Tibial nerve (tissue), 4 donors: ENCODE measurements at regions not wholly inside any gene's neighbourhood (a gene's known extent, or its start where the extent isn't known, plus 50 kb on each side); places are given as distances from the start of the nearest gene placed in this dataset.
"Not testable (repeated sequence)": the region's sequence is repeated elsewhere in the genome, so short reads cannot be mapped to it uniquely, and the experiment has no call there.

Experiments
- DNase-seq, 2 donors: peaks; one replicate each; pipeline ENCODE4 v3.0.0-alpha.2; 2019; ENCODE audit warnings: low spot score in 2 of 2
- H3K27ac ChIP-seq, 4 donors: fragments of 200-600 bp; sonication (generic) in 3 of 4; one replicate each; pipeline ENCODE4 v1.5.1; 2017 to 2019; ENCODE audit warnings: mild to moderate bottlenecking in 1 of 4
- H3K27me3 ChIP-seq, 2 donors: fragments of 200-600 bp; sonication (generic) in 1 of 2; one replicate each; pipeline versions ENCODE4 v1.5.1 to v1.6.0; 2017 to 2019
- H3K36me3 ChIP-seq, 3 donors: fragments of 200-600 bp; sonication (generic); one replicate each; pipeline ENCODE4 v1.5.1; 2018 to 2019
- H3K4me1 ChIP-seq, 4 donors: fragments of 200-600 bp; sonication (generic) in 3 of 4; one replicate each; pipeline ENCODE4 v1.5.1; 2017 to 2019
- H3K4me3 ChIP-seq, 4 donors: fragments of 200-600 bp; sonication (generic) in 3 of 4; one replicate each; pipeline ENCODE4 v1.5.1; 2017 to 2019; ENCODE audit warnings: mild to moderate bottlenecking in 1 of 4, moderate library complexity in 1 of 4
- H3K9me3 ChIP-seq, 4 donors: fragments of 200-600 bp; sonication (generic) in 3 of 4; one replicate each; pipeline ENCODE4 v1.5.1; 2017 to 2019
- CTCF ChIP-seq, 5 experiments: fragments of 200-600 bp in 3 of 5; fragments of 450-650 bp in 2 of 5; sonication (generic) in 3 of 5; IDR thresholded peaks; one replicate each; pipeline ENCODE4 v1.5.1; 2016 to 2019; ENCODE audit warnings: antibody characterized with exemption in 5 of 5, mild to moderate bottlenecking in 3 of 5, moderate library complexity in 2 of 5
- EP300 ChIP-seq, 2 donors: sonication (generic); formaldehyde crosslinking; IDR thresholded peaks; one replicate each; pipeline ENCODE4 v1.6.1; 2017; ENCODE audit warnings: antibody characterized with exemption in 2 of 2, mild to moderate bottlenecking in 1 of 2
- POLR2A ChIP-seq, 2 donors: fragments of 450-650 bp; IDR thresholded peaks; one replicate each; pipeline ENCODE4 v1.6.1; 2017; ENCODE audit warnings: antibody characterized with exemption in 2 of 2, mild to moderate bottlenecking in 2 of 2, moderate library complexity in 2 of 2
- WGBS, 2 donors: methylation state at CpG; one replicate each; pipeline ENCODE4 v1.1.5; 2018; 5-methylcytosine and 5-hydroxymethylcytosine counted together

GRCh38 chr15:62906627-62907026, 135.9 kb upstream of the TPM1 start:
- H3K4me1 ChIP-seq: no peaks in the 10 kb centered on the region
- 78 to 91% methylated on average over 6 of the region's 6 CpGs for WGBS, 2 donors
- no peaks in the 10 kb centered on the region for H3K9me3 ChIP-seq
- TF ChIP-seq EP300 (IDR thresholded peaks at IDR 0.05): no peak
- TF ChIP-seq CTCF (IDR thresholded peaks at IDR 0.05): no peak
- TF ChIP-seq POLR2A (IDR thresholded peaks at IDR 0.05): no peak
- H3K4me3 ChIP-seq: no peak overlapping the region
- no peak overlapping the region for H3K27ac ChIP-seq
- H3K27me3 ChIP-seq: no peaks in the 10 kb centered on the region
- no peak for DNase-seq
- H3K36me3 ChIP-seq: no peaks in the 10 kb centered on the region

GRCh38 chr15:62907275-62907674, 135.3 kb upstream of the TPM1 start:
- Histone ChIP-seq H3K9me3 (no peaks in the 10 kb centered on the region), H3K27ac (no peak overlapping the region)
- 91 to 94% methylated on average over 7 to 8 of the region's 8 CpGs for WGBS, 2 donors

GRCh38 chr15:62908341-62908740, 134.2 kb upstream of the TPM1 start:
- H3K27ac ChIP-seq: not testable (repeated sequence)
- WGBS, 2 donors: 86 to 93% methylated on average over 5 of the region's 5 CpGs

More at GRCh38 chr15:62907275-62907674, 135.3 kb upstream of the TPM1 start:
- no peak for DNase-seq
- TF ChIP-seq POLR2A (IDR thresholded peaks at IDR 0.05) (no peak), CTCF (IDR thresholded peaks at IDR 0.05) (no peak), EP300 (IDR thresholded peaks at IDR 0.05) (no peak)
- H3K36me3 ChIP-seq: no peaks in the 10 kb centered on the region
- no peaks in the 10 kb centered on the region for H3K27me3 ChIP-seq
- H3K4me3 ChIP-seq: no peak overlapping the region
- H3K4me1 ChIP-seq: peaks cover 0 to 1% (median 0%) of the 10 kb centered on the region in 4 donors

GRCh38 chr15:62909257-62909656, 133.3 kb upstream of the TPM1 start:
- TF ChIP-seq EP300 (IDR thresholded peaks at IDR 0.05) (no peak), CTCF (IDR thresholded peaks at IDR 0.05) (no peak), POLR2A (IDR thresholded peaks at IDR 0.05) (no peak)
- H3K4me1 ChIP-seq: peaks cover 0 to 10% (median 0%) of the 10 kb centered on the region in 4 donors
- DNase-seq: no peak
- H3K27me3 ChIP-seq: no peaks in the 10 kb centered on the region
- WGBS, 2 donors: 69 to 75% methylated on average over 3 of the region's 3 CpGs
- H3K4me3 ChIP-seq: no peak overlapping the region
- no peak overlapping the region for H3K27ac ChIP-seq
- no peaks in the 10 kb centered on the region for H3K9me3 ChIP-seq
- no peaks in the 10 kb centered on the region for H3K36me3 ChIP-seq

More at GRCh38 chr15:62908341-62908740, 134.2 kb upstream of the TPM1 start:
- peaks cover 0 to 10% (median 0%) of the 10 kb centered on the region in 4 donors for H3K4me1 ChIP-seq
- DNase-seq, H3K27me3 ChIP-seq, H3K9me3 ChIP-seq, H3K4me3 ChIP-seq, H3K36me3 ChIP-seq: not testable (repeated sequence)

GRCh38 chr15:62912282-62912681, 130.3 kb upstream of the TPM1 start:
- H3K27me3 ChIP-seq: no peaks in the 10 kb centered on the region
- WGBS, 2 donors: 92 to 93% methylated on average over 3 of the region's 3 CpGs
- H3K4me1 ChIP-seq: peaks cover 0 to 10% (median 0%) of the 10 kb centered on the region in 4 donors
- H3K9me3 ChIP-seq: no peaks in the 10 kb centered on the region
- no peak for DNase-seq
- H3K27ac ChIP-seq: no peak overlapping the region
- H3K4me3 ChIP-seq: no peak overlapping the region
- H3K36me3 ChIP-seq: no peaks in the 10 kb centered on the region
- TF ChIP-seq EP300 (IDR thresholded peaks at IDR 0.05) (no peak), POLR2A (IDR thresholded peaks at IDR 0.05) (no peak), CTCF (IDR thresholded peaks at IDR 0.05) (no peak)

- no peaks in the 10 kb centered on the region for H3K9me3 ChIP-seq
- 44 to 67% methylated on average over 5 of the region's 5 CpGs for WGBS, 2 donors
- H3K27ac ChIP-seq: no peak overlapping the region
- peaks cover 0 to 10% (median 0%) of the 10 kb centered on the region in 4 donors for H3K4me1 ChIP-seq
- no peak for TF ChIP-seq POLR2A (IDR thresholded peaks at IDR 0.05)
- TF ChIP-seq EP300 (IDR thresholded peaks at IDR 0.05): no peak
- TF ChIP-seq CTCF (IDR thresholded peaks at IDR 0.05): no peak
- no peak overlapping the region for H3K4me3 ChIP-seq
- H3K27me3 ChIP-seq: no peaks in the 10 kb centered on the region
- H3K36me3 ChIP-seq: no peaks in the 10 kb centered on the region
- no peak for DNase-seq
Observed at GRCh38 chr15:62912808-62913207, 129.7 kb upstream of the TPM1 start.
